C4-2B (cell line): ENCODE measurements at regions not wholly inside any gene's neighbourhood (a gene's known extent, or its start where the extent isn't known, plus 50 kb on each side); places are given as distances from the start of the nearest gene placed in this dataset.

Experiments used
- CTCF ChIP-seq: fragments of 450-650 bp; conservative IDR thresholded peaks from 2 replicates; pipeline ENCODE4 v1.5.1; 2017; ENCODE audit warnings: mild to moderate bottlenecking
- ZFX ChIP-seq: fragments of 450-650 bp; IDR thresholded peaks from 2 replicates; pipeline ENCODE4 v1.6.1; 2017

- TF ChIP-seq ZFX: no peak
- TF ChIP-seq CTCF: no peak
Observed at GRCh38 chr1:55814967-55815366, 599.8 kb upstream of the USP24 start.
